ENCODE measurements at regions not wholly inside any gene's neighbourhood (a gene's known extent, or its start where the extent isn't known, plus 50 kb on each side); places are given as distances from the start of the nearest gene placed in this dataset.
"Not testable (repeated sequence)": the region's sequence is repeated elsewhere in the genome, so short reads cannot be mapped to it uniquely, and the experiment has no call there.

GRCh38 chr4:19557161-19557560, 694.5 kb upstream of the SLIT2 start:
- no peak for TF ChIP-seq CTCF (IDR thresholded peaks at IDR 0.05)
- Mint-ChIP-seq H3K4me1 (ENCODE audit: low read depth) (peaks cover 23% of the 10 kb centered on the region), H3K36me3 (ENCODE audit: low read depth) (no peaks in the 10 kb centered on the region), H3K9me3 (no peaks in the 10 kb centered on the region), H3K4me3 (peak overlapping the region; percentile 4; the same call in 1 of the 2 replicates), H3K27ac (no peak overlapping the region), H3K27me3 (ENCODE audit: insufficient read depth) (no peaks in the 10 kb centered on the region; the same call in 1 of the 2 replicates)
- DNase-seq, result no peak

- not testable (repeated sequence) for DNase-seq; H3K27me3 Mint-ChIP-seq (ENCODE audit: insufficient read depth); H3K9me3 Mint-ChIP-seq; H3K4me3 Mint-ChIP-seq; H3K27ac Mint-ChIP-seq; H3K36me3 Mint-ChIP-seq (ENCODE audit: low read depth)
- H3K4me1 Mint-ChIP-seq (ENCODE audit: low read depth), result peaks cover 23% of the 10 kb centered on the region
Observed at GRCh38 chr4:19556276-19556675, 695.4 kb upstream of the SLIT2 start.

- no peaks in the 10 kb centered on the region for H3K27me3 Mint-ChIP-seq (ENCODE audit: insufficient read depth)
- no peak for DNase-seq
Observed at GRCh38 chr4:19547463-19547862, 704.2 kb upstream of the SLIT2 start.

GRCh38 chr4:19544446-19545125, 707.1 kb upstream of the SLIT2 start:
- no peak overlapping the region for H3K27ac Mint-ChIP-seq
- no peak for DNase-seq
- no peak overlapping the region for H3K4me3 Mint-ChIP-seq
- H3K9me3 Mint-ChIP-seq, result no peaks in the 10 kb centered on the region
- no peaks in the 10 kb centered on the region; the same call in 1 of the 2 replicates for H3K27me3 Mint-ChIP-seq (ENCODE audit: insufficient read depth)
- no peak for TF ChIP-seq CTCF (IDR thresholded peaks at IDR 0.05)
- no peaks in the 10 kb centered on the region for H3K4me1 Mint-ChIP-seq (ENCODE audit: low read depth)
- no peaks in the 10 kb centered on the region for H3K36me3 Mint-ChIP-seq (ENCODE audit: low read depth)

More at GRCh38 chr4:19547463-19547862, 704.2 kb upstream of the SLIT2 start:
- TF ChIP-seq CTCF (IDR thresholded peaks at IDR 0.05), result no peak
- Mint-ChIP-seq H3K4me1 (ENCODE audit: low read depth) (no peaks in the 10 kb centered on the region), H3K4me3 (no peak overlapping the region), H3K9me3 (no peaks in the 10 kb centered on the region), H3K36me3 (ENCODE audit: low read depth) (no peaks in the 10 kb centered on the region), H3K27ac (no peak overlapping the region)

- TF ChIP-seq CTCF (IDR thresholded peaks at IDR 0.05), result no peak
- no peak for DNase-seq
- H3K4me1 Mint-ChIP-seq (ENCODE audit: low read depth), result no peaks in the 10 kb centered on the region
- no peaks in the 10 kb centered on the region for H3K36me3 Mint-ChIP-seq (ENCODE audit: low read depth)
- no peak overlapping the region for H3K4me3 Mint-ChIP-seq
- no peaks in the 10 kb centered on the region for H3K9me3 Mint-ChIP-seq
- H3K27ac Mint-ChIP-seq, result no peak overlapping the region
- H3K27me3 Mint-ChIP-seq (ENCODE audit: insufficient read depth), result no peaks in the 10 kb centered on the region; the same call in 1 of the 2 replicates
Observed at GRCh38 chr4:19540859-19541540, 710.7 kb upstream of the SLIT2 start.

GRCh38 chr4:19539201-19539600, 712.5 kb upstream of the SLIT2 start:
- Mint-ChIP-seq H3K27me3 (ENCODE audit: insufficient read depth) (no peaks in the 10 kb centered on the region; the same call in 1 of the 2 replicates), H3K4me1 (ENCODE audit: low read depth) (no peaks in the 10 kb centered on the region), H3K4me3 (no peak overlapping the region), H3K27ac (no peak overlapping the region), H3K36me3 (ENCODE audit: low read depth) (no peaks in the 10 kb centered on the region), H3K9me3 (no peaks in the 10 kb centered on the region)
- no peak for DNase-seq
- no peak for TF ChIP-seq CTCF (IDR thresholded peaks at IDR 0.05)
